Dermis blood vessel endothelial cell (primary cell): ENCODE measurements at regions not wholly inside any gene's neighbourhood (a gene's known extent, or its start where the extent isn't known, plus 50 kb on each side); places are given as distances from the start of the nearest gene placed in this dataset.

Experiments
- DNase-seq: peaks from one replicate; pipeline ENCODE4 v3.0.0; 2010

DNA sequence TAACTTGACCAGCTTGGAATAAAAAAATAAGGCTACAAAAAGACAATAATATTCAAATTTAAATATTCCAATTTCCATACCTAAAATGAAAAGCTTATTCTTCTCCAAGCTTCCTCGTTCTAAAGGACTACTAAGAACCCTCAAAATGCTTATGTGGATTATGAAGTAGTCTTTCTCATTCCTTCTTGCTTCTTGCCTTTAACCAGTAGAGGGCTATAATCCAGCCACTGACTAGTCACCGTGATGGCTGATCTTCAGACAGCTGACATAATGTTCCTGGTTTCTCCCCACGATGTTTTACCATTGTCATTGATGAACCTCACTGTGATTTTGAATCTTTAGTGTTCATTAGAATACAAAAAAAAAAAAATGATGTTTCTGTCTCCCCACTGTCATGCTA is 515.3 kb downstream of the TLE1 start:
- DNase-seq: no peak

DNA sequence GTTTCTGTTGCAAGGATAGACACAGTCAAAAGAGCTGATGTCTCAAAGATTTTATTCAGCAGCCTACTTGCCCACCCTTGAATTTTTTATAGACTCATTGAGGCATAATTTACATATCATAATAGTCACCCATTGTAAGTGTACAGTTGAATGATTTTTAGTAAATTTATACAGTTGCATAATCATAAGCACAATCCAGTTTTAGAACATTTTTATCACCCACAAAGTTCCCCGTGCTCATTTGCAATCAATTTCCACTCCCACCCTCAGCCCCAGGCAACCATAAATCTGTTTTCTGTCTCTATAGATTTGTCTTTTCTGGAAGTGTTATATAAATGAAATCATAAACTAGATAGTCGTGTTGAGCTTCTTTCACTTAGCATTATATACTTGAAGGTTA is 517.7 kb downstream of the TLE1 start:
- DNase-seq: no peak

DNA sequence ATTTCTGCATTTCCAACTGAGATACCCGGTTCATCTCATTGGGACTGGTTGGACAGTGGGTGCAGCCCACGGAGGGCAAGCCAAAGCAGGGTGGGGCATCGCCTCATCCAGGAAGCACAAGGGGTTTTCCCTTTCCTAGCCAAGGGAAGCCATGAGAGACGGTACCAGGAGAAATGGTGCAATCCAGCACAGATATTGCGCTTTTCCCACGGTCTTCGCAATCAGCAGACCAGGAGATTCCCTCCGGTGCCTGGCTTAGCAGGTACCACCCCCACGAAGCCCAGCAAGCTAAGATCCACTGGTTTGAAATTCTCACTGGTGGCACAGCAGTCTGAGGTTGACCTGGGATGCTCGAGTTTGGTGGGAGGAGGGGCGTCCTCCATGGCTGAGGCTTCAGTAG is 527.0 kb downstream of the TLE1 start:
- no peak for DNase-seq

DNA sequence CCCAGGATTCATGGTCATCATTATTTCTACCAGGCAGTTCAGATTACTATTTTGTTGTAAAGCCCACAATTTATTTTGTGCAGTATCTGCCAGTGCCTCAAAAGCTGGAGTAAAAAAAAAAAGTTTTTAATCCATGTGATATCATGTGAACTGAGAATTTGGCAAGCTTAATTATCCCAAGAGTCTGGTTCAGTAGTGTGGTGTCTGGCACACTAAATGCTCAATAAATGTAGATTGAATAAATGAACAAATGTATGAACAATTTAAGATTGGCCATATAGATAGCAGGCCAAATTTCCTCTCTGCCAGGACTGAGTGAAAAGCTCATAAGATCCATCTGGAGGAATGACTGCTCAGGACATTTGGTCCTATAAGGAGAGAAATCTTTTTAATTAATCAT is 533.0 kb downstream of the TLE1 start:
- no peak for DNase-seq

DNA sequence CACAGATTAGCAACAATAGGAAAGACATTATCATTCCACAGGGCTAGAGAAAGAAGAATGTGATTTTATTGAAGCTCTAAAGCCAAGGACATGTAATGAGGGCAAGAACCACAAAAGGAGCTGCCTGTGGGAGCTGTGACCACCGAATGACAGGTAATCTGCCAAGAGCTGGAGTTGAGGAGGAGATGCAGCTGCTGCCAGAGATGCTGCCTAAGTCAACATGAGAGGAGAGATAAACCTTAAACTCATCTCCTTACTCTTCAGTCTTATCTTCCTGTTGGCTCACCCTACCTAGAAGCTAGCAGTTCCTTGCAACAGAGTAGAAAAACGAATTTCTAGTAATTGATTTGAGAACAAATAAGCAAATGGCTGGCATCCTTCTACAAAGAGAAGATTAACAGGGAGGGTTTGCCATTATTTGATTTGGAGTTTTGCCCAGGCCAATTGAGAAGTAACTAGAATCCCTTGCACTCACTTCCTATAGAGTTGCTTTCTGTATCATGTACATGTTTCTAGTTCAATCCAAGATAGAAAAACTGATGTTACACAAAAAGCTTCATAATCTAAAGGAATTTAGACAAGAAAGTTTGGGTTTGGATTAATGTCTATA is 539.2 kb downstream of the TLE1 start:
- no peak for DNase-seq

DNA sequence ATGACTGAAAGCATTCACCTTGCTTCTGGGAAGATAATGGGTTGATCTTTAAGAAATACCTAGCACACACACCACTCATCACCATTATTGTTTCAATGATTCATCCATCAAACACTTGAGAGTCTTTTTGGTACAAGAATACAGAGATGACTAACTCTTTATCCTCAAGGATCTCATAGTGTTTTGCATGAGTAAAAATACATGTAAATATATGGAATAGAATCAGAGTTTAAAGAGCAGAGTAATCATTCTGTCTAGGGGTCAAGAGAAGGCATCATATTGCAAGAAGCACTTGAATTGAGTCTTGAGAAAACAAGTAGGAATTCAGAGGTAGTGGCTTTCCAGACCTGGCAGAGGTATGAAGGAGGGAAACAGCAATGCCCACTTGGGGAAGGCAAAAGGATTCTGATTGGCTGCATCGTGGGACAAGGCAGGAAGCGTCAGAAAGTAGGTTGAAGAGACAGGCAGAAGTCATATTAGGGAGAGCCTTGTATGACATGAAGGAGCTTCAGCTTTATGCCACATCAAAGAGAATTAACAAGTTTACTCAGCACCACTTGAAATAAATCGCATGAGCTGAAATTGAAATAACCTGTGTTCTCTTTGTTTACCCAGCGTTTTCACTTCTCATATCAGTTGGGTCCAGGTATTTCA is 542.5 kb downstream of the TLE1 start:
- no peak for DNase-seq

DNA sequence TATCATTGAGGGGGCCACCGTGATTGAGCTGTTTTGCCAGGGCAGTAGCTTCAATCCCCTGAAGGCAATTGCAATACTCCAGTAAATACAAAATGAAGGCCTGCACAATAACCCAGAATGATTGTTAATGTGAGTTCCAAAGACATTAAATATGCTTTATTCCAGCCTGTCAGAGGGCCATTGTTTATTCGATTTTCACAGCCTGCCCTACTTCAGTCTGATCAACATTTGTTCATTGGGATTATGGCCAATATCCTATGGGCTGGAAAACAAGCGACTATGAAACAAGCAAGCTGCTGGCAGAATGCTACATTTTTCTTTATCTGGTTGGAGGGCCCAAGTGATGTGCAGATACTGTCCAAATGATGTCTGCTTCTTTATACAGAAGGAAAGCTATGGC is 543.1 kb downstream of the TLE1 start:
- no peak for DNase-seq

DNA sequence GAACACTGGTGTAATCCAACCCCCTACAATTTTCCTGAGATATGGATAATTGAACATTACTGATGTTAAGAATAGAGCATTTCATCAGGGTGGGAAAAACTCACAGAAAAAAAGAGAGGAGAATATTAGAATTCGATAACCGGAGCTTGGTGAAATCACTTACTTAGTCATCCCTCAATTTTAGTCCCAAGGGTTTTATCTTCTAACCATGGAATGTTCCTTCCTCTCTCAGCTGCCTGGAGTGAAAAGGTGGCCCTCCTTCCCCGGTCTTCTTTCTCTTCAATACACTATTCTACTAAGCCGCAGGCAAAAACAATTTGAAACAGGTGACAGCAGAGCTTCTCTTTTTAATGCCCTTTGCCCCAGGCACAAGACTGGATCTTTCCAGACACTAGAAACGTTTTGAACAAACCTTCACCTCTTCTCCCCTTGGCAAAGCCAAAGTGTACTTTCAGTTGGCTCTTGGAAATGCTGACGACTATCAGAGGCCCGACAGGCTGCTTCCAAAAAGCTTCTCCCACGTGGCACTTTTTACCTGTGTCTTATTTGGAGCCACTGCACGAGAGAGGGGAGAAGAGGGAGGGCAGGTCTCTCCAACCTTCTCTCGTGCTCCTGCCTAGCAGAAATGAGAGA is 543.9 kb downstream of the TLE1 start:
- DNase-seq: no peak

DNA sequence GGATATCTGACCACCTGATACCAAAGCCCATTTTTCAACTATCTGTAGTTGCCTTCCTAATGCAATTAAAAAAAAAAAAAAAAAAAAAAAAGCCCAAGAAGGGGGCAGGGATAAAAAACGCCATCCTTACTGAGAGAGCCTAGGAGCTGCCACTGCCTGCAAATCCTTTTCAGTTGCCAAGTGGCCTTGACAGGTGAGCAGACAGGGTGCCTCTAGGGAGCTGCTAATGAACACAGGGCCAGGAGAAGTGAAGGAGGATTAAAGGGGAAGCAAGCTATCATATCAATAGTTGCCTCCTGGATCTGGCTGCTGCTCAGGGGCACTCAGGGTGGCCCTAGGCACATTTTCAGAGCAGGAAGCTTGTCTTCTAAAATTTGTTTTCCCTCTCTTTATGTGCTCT is 547.4 kb downstream of the TLE1 start:
- no peak for DNase-seq

DNA sequence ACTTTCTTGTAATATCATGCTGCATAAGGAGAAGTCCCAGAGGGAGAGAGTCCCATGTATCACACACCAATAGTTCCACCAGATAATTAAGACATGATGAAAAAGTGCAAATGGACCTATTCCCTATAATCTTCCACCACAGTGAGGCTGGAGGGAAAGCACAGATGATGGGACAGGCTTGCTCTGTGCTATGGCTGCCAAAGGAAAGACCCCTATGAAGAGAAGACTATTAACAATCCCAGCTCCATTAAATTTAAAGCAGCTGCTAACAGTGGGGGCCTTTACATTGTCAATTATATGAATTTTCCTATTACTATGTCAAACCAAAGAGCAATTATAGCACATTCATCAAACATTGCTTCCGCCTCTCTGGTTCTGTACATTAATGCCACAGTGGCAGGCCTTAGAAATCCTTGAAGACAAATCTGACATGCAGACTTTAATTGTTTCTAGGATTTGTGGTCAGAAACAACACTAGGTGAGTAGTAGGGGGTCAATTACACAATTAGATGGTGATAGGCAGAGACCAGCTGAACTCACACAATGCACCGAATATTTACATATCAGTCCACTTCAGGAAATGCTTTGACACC is 551.3 kb downstream of the TLE1 start:
- DNase-seq: no peak

DNA sequence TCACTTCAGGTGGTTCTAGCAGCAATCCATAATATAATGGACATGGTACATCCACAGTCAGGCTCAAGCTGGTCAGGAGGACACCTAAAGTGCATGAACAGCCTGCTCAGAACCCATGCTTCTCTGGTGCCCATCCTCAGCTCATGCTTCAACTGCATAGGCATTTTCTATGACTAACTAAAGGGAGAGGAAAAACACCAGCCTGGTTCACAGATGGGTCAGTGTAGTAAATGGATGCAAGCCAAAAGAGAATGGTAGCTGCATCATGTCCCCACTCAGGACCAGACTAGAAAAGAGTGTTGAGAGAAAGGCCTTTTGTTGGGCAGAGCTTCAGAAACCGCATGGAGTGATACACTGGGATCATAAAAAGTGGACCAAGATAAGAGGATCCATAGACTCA is 556.6 kb downstream of the TLE1 start:
- no peak for DNase-seq

DNA sequence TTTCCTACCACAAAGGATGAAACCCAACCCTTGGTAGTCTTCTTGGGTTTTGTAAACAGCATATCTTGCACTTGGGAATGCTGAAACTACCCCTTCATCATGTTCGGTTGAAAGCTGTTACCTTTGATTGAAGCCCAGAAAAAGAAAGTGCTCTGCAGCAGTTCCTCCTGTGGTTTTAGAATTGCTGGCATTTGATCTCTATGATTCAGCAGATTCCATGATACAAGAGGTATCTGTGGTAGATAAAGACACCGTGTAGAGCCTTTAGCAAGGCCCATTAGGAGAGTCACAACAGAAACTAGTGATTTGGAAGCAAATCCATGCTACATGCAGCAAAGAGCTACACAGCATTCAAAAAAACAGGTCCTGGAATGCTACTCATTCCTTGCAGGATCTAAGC is 557.0 kb downstream of the TLE1 start:
- no peak for DNase-seq

DNA sequence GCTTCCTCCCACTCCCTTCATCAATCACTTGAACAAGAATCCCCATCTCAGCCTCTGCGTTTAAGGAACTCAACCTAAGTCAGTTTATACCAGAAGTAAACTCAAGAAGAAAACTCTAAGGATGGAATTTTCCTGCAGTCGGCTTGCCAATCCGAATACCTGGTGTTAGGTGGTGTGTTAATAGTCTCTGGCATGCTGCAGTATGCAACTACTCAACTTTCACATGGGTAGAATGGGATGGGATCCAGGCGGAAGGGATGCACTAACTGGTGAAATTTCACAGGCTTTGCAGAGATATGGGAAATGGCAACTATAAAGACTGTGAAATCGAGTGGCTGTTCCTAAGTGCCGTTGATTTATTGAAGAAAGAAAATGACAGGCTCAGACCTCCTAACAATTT is 560.6 kb downstream of the TLE1 start:
- DNase-seq: no peak

DNA sequence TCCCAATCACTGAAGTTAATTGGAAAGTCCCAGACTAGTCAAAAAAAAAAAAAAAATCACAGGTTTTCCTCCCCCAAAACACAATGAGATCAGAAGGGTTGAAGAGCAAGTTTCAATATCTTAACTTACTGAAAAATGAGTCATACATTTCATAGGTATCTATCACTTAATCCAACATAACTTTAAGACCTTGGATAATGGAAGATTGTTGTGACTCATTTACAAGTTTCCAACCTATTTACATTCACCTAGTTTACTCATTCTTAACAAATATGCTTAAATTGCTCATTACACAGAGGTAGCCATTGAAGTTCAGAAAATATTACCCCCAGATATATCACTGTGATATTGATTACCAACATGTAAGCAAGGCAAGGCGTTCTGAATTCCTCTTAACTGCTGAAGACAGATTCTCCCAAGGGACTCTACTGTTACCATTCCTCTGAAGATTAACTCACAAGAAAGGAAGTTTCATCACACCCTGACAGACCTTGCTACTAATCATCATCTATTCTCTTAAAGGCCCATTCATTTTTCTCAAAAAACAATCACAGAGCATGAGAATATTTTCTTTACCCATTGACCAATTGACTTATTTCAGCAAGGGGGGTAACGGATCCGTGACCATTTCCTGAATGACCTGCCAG is 563.8 kb downstream of the TLE1 start:
- no peak for DNase-seq

DNA sequence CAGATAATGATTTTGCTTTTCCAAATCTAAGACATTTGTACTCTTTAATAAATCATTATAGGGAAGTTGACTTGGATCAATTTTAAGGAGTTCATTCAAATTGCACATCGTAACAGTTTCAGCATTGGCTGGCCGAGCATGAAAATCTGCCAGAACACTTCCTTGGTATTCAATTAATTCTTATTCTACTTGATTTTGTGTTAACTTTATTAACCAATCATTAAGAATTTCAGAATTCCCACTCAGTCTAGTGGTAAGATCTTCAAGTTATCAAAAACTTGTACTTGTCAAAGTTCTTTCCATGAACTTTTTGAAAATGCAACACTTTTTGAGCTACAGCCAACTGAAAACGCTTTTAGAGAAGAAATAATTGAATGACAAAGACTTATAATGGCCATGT is 565.8 kb downstream of the TLE1 start:
- DNase-seq: no peak

DNA sequence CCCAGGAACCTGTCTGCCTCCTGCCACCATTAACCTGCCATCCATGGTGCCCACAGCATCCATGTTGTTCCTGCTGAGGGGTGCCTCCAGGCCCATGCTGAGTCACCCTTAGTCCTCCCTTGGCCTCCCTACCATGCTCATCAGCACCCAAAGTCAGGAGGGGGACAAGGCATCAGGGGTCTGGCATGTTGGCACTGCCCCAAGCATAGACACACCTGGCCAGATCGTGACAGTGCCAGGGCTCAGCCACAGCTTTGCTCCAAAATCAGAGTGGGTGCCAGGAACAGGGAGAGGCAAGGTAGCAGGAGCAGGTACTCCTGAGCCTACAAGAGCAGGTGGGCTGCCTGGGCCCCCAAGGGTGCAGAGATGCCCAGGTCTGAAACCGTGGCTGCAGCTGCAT is 566.6 kb downstream of the TLE1 start:
- no peak for DNase-seq

DNA sequence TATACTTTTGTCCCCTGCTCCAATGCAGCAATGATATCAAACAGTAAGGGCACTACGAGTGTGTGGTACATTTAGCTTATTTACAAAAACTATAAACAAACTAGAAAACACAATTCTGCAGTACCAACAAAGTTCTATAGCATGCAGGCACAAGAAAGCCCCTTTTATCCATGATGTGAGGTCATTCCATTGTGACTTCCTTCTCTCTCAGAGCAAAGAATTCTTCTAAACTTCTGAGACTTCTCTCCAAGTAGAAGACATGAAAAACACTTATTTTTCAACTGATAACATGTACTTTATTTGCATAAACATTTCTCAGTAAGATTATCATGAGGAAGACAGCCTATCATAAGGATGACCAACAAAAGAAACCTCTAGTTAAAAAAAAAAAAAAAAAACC is 569.8 kb downstream of the TLE1 start:
- DNase-seq: no peak

DNA sequence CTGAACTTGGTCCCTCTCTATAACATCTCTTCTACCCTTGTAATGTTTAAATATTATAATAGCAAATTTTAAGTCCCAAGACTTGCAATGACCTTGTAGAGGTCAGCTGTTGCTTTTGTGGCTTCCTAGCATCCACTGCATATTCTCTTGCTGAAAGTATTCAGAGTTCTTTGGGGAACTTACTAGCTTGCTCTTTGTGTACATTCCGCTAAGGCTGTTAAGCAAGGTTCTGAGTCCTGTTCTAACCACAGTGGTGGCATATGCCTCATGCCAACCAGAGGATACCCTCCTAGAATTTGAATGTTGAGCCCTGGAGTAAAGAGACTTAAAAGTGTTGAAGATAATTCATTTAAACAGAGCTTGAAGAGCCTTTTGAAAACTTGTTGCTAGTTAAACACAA is 570.9 kb downstream of the TLE1 start:
- DNase-seq: no peak

DNA sequence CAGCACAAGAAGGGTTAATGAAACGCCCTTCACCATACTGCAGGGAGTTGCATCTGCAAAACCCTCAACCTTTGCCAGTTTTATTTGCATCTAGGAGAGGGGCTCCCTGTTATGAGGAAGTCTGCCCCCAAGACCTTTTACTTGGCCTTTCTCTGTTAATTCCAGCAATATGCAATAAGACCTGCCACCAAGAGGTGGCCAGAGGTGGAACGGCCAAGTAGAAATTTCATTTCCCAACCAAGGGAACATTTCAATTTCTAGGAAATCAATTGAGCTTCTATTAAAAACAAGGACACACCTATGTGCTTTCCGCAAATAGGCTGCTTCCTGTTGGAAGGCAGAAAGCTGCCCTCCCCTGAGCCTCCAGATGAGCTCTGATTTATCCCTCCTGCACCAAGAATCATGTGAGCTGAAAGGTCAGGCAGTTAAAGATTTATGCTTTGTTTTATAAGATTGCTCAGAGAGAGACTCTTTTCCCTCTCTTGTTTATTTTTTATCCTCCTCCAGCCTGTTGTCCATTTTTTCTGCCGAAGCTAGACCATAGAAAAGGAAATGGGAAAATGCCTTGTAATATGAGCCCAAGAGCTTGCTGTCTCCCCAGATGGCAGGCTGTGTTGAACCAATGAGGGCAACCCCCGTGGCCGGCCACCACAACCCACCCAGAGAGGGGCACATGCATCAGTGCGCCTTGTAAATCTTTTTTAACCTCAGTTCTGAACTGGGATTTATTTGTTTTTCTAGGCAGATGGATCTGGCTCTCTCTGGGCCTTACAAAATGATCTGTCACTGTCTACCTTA is 572.8 kb downstream of the TLE1 start:
- no peak for DNase-seq

DNA sequence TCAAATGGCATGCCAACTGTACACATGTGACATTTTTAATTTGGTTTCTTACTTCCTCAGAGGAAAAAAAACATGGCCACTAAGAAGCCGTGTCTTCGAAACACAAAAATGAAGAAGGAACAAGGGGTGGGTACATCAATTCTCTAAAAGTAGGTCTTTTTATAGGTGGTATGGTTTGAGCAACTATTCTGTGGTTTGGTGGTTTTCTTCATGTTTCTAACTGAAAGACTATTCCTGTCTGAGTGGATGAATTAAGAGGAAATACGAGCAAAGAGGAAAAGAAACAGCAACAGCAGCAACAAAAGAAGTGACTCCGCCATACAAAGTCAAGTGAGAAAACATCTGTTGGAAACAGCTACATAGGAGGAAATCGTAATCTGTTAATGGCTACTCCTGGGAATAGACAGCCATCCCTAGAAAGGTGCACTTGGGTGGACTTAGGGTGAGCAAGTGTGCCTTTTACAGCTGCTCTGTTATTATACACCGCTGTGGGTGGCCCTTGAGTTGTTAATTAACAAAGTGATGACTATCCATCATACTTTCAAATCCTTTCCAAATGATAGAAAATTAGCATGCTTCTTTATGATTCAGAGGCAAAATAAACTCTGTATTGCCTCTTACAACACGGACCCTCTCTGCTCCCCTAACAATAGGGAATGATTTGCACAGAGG is 575.8 kb downstream of the TLE1 start:
- DNase-seq: no peak

DNA sequence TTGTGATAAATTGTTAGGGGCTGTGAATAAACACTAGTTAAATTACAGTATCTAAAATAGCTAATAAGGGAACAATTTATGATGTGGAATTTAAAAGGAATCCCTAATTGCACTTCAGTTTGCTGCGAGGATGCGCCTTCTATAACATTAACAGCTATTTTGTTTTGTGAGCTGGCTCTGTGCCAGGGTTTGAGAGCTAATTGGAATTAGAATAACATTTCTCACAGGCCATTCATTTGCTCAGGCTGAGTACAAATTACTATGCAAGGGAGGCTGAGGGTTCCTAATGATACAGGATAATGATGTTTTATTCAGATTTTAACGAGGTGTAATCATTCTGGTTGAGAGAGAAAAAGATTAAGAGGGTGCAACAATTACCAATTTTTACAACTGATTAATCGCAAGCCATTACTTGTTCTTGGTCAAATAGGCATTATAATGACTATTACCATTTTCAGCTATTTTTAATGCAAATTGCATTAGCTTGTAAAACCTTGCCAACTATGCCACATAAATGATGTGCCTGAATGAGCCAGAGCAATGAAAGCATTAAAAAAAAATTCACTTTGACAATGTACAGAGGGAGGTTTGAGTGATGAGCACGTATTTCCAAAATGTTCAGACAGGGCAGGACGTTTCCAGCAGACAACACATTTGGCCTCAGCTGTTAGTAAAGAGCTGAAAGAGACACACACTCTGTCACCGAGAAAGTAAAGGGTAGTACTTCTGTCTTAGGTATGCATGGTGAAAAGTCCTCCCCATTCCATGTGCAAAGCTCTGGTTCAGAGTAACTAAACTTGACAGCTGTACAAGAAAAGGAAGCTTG is 576.5 kb downstream of the TLE1 start:
- DNase-seq: no peak
